GM23338 (cell line): ENCODE measurements at regions not wholly inside any gene's neighbourhood (a gene's known extent, or its start where the extent isn't known, plus 50 kb on each side); places are given as distances from the start of the nearest gene placed in this dataset.

Experiments
- ATAC-seq: fragments of 200-7000 bp; cut with Tn5 transposase; 3 replicates; pipeline ENCODE4 v1.9.1; 2020
- DNase-seq: peaks from one replicate; pipeline ENCODE4 v3.0.0-alpha.2; 2015; ENCODE audit warnings: low spot score
- H2AFZ ChIP-seq: fragments of 200-600 bp; sonication (generic); 2 replicates; pipeline ENCODE4 v1.8.0; 2016; ENCODE audit warnings: antibody characterized with exemption, mild to moderate bottlenecking, moderate library complexity
- H3F3A ChIP-seq: fragments of 200-600 bp; sonication (generic); replicated peaks from 2 replicates; pipeline ENCODE4 v1.8.0; 2017; ENCODE audit warnings: antibody characterized with exemption, mixed run types, low read depth
- H3K27ac ChIP-seq: fragments of 200-600 bp; sonication (generic); 2 replicates; pipeline ENCODE4 v1.6.1; 2016; ENCODE audit warnings: low read depth
- H3K27me3 ChIP-seq: fragments of 200-600 bp; sonication (generic); 2 replicates; pipeline ENCODE4 v1.8.0; 2016; ENCODE audit warnings: mild to moderate bottlenecking, mixed run types, moderate library complexity; ENCODE audit not compliant: insufficient read depth
- H3K36me3 ChIP-seq: fragments of 200-600 bp; sonication (generic); 2 replicates; pipeline ENCODE4 v1.8.0; 2016; ENCODE audit warnings: mild to moderate bottlenecking; ENCODE audit not compliant: insufficient read depth
- H3K4me1 ChIP-seq: fragments of 200-600 bp; sonication (generic); 2 replicates; pipeline ENCODE4 v1.8.0; 2016; ENCODE audit warnings: mild to moderate bottlenecking, moderate library complexity; ENCODE audit not compliant: insufficient read depth
- H3K4me2 ChIP-seq: fragments of 200-600 bp; sonication (generic); 2 replicates; pipeline ENCODE4 v1.7.1; 2017; ENCODE audit warnings: mixed run types
- H3K4me3 ChIP-seq: fragments of 200-600 bp; sonication (generic); 2 replicates; pipeline ENCODE4 v1.6.1; 2016; ENCODE audit warnings: mixed run types
- H3K79me2 ChIP-seq: fragments of 200-600 bp; sonication (generic); replicated peaks from 2 replicates; pipeline ENCODE4 v1.8.0; 2017; ENCODE audit warnings: mild to moderate bottlenecking; ENCODE audit not compliant: insufficient read depth
- H3K9me2 ChIP-seq: fragments of 200-600 bp; sonication (generic); 2 replicates; pipeline ENCODE4 v1.8.0; 2017; ENCODE audit not compliant: insufficient read depth
- H4K20me1 ChIP-seq: fragments of 200-600 bp; sonication (generic); replicated peaks from 2 replicates; pipeline ENCODE4 v1.8.0; 2017; ENCODE audit warnings: mild to moderate bottlenecking; ENCODE audit not compliant: insufficient read depth
- H3K27ac Mint-ChIP-seq: 2 replicates; pipeline ENCODE4 v1.8.0; 2020; ENCODE audit warnings: inconsistent platforms, mild to moderate bottlenecking, moderate library complexity, mixed read lengths
- H3K27me3 Mint-ChIP-seq: 3 replicates; pipeline ENCODE4 v1.8.0; 2022; ENCODE audit warnings: low read depth, mild to moderate bottlenecking, moderate library complexity, mixed read lengths, inconsistent platforms; ENCODE audit not compliant: insufficient read depth, poor library complexity
- H3K36me3 Mint-ChIP-seq: 3 replicates; pipeline ENCODE4 v1.8.0; 2021; ENCODE audit warnings: low read depth, mild to moderate bottlenecking, inconsistent platforms, moderate library complexity, mixed read lengths
- H3K4me1 Mint-ChIP-seq: 3 replicates; pipeline ENCODE4 v1.8.0; 2020; ENCODE audit warnings: mild to moderate bottlenecking, inconsistent platforms, mixed read lengths
- H3K4me3 Mint-ChIP-seq: 3 replicates; pipeline ENCODE4 v1.8.0; 2021; ENCODE audit warnings: moderate library complexity, mild to moderate bottlenecking, inconsistent platforms, mixed read lengths
- H3K9me3 Mint-ChIP-seq: 3 replicates; pipeline ENCODE4 v1.8.0; 2020; ENCODE audit warnings: moderate library complexity, mild to moderate bottlenecking, inconsistent platforms, mixed read lengths
- CREB1 ChIP-seq: fragments of 250-450 bp; sonication (Bioruptor Pico); IDR thresholded peaks from 2 replicates; pipeline ENCODE4 v1.5.0; 2020; ENCODE audit warnings: low read depth, mild to moderate bottlenecking, moderate library complexity
- EZH2 ChIP-seq: fragments of 200-600 bp; sonication (generic); IDR thresholded peaks from one replicate; pipeline ENCODE4 v1.8.0; 2017; ENCODE audit warnings: antibody characterized with exemption, mild to moderate bottlenecking, low read depth; ENCODE audit not compliant: unreplicated experiment
- EZH2phosphoT487 ChIP-seq: fragments of 200-600 bp; sonication (generic); IDR thresholded peaks from one replicate; pipeline ENCODE4 v1.8.1; 2018; ENCODE audit warnings: antibody characterized with exemption; ENCODE audit not compliant: unreplicated experiment
- JUNB ChIP-seq: IDR thresholded peaks from one replicate; pipeline ENCODE4 v1.6.1; 2016; ENCODE audit warnings: antibody characterized with exemption; ENCODE audit not compliant: unreplicated experiment
- NANOG ChIP-seq: IDR thresholded peaks from 2 replicates; pipeline ENCODE4 v1.6.1; 2016; ENCODE audit warnings: antibody characterized with exemption, borderline replicate concordance
- POLR2AphosphoS5 ChIP-seq: IDR thresholded peaks from 2 replicates; pipeline ENCODE4 v1.6.1; 2016; ENCODE audit warnings: antibody characterized with exemption, low read depth
- STAT1 ChIP-seq: IDR thresholded peaks from one replicate; pipeline ENCODE4 v1.6.1; 2016; ENCODE audit warnings: antibody characterized with exemption; ENCODE audit not compliant: unreplicated experiment
- ZNF114 ChIP-seq: fragments of 250-450 bp; sonication (Bioruptor Pico); IDR thresholded peaks from 2 replicates; pipeline ENCODE4 v1.5.0; 2020; ENCODE audit warnings: mild to moderate bottlenecking, moderate library complexity
- ZNF331 ChIP-seq: fragments of 250-450 bp; sonication (Bioruptor Pico); IDR thresholded peaks from 2 replicates; pipeline ENCODE4 v1.5.0; 2020; ENCODE audit warnings: low read depth, mild to moderate bottlenecking, moderate library complexity
- TF ChIP-seq, protein P1 (sequence below), 2 experiments: fragments of 200-600 bp in 1 of 2; sonication (generic) in 1 of 2; conservative IDR thresholded peaks; 2 replicates each; pipeline versions ENCODE4 v1.5.1 to v1.6.1; 2016 to 2017; ENCODE audit warnings: antibody characterized with exemption in 2 of 2, low read depth in 2 of 2, mild to moderate bottlenecking in 2 of 2, moderate library complexity in 1 of 2
- TF ChIP-seq, protein P2 (sequence below): fragments of 250-450 bp; sonication (Bioruptor Pico); IDR thresholded peaks from 2 replicates; pipeline ENCODE4 v1.5.0; 2020; ENCODE audit warnings: mild to moderate bottlenecking, moderate library complexity
- TF ChIP-seq, protein P3 (sequence below): IDR thresholded peaks from 2 replicates; pipeline ENCODE4 v1.6.1; 2016; ENCODE audit warnings: antibody characterized with exemption
- TF ChIP-seq, protein P4 (sequence below): IDR thresholded peaks from one replicate; pipeline ENCODE4 v1.6.1; 2018; ENCODE audit warnings: antibody characterized with exemption; ENCODE audit not compliant: unreplicated experiment

GRCh38 chr11:90414221-90414620 is 191.4 kb upstream of the CHORDC1 start:
- Mint-ChIP-seq H3K36me3 (no peaks in the 10 kb centered on the region), H3K9me3 (no peaks in the 10 kb centered on the region), H3K27ac (no peak overlapping the region), H3K27me3 (no peaks in the 10 kb centered on the region), H3K4me3 (no peak overlapping the region), H3K4me1 (no peaks in the 10 kb centered on the region)
- Histone ChIP-seq H2AFZ (no peak overlapping the region), H3K4me3 (no peak overlapping the region), H3K27me3 (no peaks in the 10 kb centered on the region), H3K27ac (no peak overlapping the region), H3K36me3 (no peaks in the 10 kb centered on the region), H3K4me2 (no peak overlapping the region), H3K79me2 (no peaks in the 10 kb centered on the region), H3K4me1 (no peaks in the 10 kb centered on the region), H3K9me2 (0 out of 2 replicates have a peak, but pooled peaks cover 3% of the 10 kb centered on the region), H4K20me1 (no peaks in the 10 kb centered on the region), H3F3A (no peaks in the 10 kb centered on the region)
- no peak for DNase-seq
- ATAC-seq: no peak
- TF ChIP-seq NANOG: no peak
- TF ChIP-seq, protein P1, sequence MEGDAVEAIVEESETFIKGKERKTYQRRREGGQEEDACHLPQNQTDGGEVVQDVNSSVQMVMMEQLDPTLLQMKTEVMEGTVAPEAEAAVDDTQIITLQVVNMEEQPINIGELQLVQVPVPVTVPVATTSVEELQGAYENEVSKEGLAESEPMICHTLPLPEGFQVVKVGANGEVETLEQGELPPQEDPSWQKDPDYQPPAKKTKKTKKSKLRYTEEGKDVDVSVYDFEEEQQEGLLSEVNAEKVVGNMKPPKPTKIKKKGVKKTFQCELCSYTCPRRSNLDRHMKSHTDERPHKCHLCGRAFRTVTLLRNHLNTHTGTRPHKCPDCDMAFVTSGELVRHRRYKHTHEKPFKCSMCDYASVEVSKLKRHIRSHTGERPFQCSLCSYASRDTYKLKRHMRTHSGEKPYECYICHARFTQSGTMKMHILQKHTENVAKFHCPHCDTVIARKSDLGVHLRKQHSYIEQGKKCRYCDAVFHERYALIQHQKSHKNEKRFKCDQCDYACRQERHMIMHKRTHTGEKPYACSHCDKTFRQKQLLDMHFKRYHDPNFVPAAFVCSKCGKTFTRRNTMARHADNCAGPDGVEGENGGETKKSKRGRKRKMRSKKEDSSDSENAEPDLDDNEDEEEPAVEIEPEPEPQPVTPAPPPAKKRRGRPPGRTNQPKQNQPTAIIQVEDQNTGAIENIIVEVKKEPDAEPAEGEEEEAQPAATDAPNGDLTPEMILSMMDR (conservative IDR thresholded peaks at IDR 0.05; ENCODE audit: low read depth in 2 of 2): no peak
- no peak for TF ChIP-seq EZH2phosphoT487
- TF ChIP-seq POLR2AphosphoS5: no peak
- TF ChIP-seq, protein P2, sequence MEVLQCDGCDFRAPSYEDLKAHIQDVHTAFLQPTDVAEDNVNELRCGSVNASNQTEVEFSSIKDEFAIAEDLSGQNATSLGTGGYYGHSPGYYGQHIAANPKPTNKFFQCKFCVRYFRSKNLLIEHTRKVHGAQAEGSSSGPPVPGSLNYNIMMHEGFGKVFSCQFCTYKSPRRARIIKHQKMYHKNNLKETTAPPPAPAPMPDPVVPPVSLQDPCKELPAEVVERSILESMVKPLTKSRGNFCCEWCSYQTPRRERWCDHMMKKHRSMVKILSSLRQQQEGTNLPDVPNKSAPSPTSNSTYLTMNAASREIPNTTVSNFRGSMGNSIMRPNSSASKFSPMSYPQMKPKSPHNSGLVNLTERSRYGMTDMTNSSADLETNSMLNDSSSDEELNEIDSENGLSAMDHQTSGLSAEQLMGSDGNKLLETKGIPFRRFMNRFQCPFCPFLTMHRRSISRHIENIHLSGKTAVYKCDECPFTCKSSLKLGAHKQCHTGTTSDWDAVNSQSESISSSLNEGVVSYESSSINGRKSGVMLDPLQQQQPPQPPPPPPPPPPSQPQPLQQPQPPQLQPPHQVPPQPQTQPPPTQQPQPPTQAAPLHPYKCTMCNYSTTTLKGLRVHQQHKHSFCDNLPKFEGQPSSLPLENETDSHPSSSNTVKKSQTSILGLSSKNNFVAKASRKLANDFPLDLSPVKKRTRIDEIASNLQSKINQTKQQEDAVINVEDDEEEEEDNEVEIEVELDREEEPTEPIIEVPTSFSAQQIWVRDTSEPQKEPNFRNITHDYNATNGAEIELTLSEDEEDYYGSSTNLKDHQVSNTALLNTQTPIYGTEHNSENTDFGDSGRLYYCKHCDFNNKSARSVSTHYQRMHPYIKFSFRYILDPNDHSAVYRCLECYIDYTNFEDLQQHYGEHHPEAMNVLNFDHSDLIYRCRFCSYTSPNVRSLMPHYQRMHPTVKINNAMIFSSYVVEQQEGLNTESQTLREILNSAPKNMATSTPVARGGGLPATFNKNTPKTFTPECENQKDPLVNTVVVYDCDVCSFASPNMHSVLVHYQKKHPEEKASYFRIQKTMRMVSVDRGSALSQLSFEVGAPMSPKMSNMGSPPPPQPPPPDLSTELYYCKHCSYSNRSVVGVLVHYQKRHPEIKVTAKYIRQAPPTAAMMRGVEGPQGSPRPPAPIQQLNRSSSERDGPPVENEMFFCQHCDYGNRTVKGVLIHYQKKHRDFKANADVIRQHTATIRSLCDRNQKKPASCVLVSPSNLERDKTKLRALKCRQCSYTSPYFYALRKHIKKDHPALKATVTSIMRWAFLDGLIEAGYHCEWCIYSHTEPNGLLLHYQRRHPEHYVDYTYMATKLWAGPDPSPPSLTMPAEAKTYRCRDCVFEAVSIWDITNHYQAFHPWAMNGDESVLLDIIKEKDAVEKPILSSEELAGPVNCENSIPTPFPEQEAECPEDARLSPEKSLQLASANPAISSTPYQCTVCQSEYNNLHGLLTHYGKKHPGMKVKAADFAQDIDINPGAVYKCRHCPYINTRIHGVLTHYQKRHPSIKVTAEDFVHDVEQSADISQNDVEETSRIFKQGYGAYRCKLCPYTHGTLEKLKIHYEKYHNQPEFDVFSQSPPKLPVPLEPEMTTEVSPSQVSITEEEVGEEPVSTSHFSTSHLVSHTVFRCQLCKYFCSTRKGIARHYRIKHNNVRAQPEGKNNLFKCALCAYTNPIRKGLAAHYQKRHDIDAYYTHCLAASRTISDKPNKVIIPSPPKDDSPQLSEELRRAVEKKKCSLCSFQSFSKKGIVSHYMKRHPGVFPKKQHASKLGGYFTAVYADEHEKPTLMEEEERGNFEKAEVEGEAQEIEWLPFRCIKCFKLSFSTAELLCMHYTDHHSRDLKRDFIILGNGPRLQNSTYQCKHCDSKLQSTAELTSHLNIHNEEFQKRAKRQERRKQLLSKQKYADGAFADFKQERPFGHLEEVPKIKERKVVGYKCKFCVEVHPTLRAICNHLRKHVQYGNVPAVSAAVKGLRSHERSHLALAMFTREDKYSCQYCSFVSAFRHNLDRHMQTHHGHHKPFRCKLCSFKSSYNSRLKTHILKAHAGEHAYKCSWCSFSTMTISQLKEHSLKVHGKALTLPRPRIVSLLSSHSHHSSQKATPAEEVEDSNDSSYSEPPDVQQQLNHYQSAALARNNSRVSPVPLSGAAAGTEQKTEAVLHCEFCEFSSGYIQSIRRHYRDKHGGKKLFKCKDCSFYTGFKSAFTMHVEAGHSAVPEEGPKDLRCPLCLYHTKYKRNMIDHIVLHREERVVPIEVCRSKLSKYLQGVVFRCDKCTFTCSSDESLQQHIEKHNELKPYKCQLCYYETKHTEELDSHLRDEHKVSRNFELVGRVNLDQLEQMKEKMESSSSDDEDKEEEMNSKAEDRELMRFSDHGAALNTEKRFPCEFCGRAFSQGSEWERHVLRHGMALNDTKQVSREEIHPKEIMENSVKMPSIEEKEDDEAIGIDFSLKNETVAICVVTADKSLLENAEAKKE (CRISPR knock-in tag): no peak
- TF ChIP-seq, protein P3, sequence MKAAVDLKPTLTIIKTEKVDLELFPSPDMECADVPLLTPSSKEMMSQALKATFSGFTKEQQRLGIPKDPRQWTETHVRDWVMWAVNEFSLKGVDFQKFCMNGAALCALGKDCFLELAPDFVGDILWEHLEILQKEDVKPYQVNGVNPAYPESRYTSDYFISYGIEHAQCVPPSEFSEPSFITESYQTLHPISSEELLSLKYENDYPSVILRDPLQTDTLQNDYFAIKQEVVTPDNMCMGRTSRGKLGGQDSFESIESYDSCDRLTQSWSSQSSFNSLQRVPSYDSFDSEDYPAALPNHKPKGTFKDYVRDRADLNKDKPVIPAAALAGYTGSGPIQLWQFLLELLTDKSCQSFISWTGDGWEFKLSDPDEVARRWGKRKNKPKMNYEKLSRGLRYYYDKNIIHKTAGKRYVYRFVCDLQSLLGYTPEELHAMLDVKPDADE: no peak
- no peak for TF ChIP-seq JUNB
- TF ChIP-seq, protein P4, sequence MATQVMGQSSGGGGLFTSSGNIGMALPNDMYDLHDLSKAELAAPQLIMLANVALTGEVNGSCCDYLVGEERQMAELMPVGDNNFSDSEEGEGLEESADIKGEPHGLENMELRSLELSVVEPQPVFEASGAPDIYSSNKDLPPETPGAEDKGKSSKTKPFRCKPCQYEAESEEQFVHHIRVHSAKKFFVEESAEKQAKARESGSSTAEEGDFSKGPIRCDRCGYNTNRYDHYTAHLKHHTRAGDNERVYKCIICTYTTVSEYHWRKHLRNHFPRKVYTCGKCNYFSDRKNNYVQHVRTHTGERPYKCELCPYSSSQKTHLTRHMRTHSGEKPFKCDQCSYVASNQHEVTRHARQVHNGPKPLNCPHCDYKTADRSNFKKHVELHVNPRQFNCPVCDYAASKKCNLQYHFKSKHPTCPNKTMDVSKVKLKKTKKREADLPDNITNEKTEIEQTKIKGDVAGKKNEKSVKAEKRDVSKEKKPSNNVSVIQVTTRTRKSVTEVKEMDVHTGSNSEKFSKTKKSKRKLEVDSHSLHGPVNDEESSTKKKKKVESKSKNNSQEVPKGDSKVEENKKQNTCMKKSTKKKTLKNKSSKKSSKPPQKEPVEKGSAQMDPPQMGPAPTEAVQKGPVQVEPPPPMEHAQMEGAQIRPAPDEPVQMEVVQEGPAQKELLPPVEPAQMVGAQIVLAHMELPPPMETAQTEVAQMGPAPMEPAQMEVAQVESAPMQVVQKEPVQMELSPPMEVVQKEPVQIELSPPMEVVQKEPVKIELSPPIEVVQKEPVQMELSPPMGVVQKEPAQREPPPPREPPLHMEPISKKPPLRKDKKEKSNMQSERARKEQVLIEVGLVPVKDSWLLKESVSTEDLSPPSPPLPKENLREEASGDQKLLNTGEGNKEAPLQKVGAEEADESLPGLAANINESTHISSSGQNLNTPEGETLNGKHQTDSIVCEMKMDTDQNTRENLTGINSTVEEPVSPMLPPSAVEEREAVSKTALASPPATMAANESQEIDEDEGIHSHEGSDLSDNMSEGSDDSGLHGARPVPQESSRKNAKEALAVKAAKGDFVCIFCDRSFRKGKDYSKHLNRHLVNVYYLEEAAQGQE: no peak
- TF ChIP-seq ZNF114 (CRISPR knock-in tag): no peak
- no peak for TF ChIP-seq STAT1
- no peak for TF ChIP-seq EZH2
- no peak for TF ChIP-seq CREB1
- no peak for TF ChIP-seq ZNF331 (CRISPR knock-in tag)
